ENCODE measurements at regions not wholly inside any gene's neighbourhood (a gene's known extent, or its start where the extent isn't known, plus 50 kb on each side); places are given as distances from the start of the nearest gene placed in this dataset.

DNA sequence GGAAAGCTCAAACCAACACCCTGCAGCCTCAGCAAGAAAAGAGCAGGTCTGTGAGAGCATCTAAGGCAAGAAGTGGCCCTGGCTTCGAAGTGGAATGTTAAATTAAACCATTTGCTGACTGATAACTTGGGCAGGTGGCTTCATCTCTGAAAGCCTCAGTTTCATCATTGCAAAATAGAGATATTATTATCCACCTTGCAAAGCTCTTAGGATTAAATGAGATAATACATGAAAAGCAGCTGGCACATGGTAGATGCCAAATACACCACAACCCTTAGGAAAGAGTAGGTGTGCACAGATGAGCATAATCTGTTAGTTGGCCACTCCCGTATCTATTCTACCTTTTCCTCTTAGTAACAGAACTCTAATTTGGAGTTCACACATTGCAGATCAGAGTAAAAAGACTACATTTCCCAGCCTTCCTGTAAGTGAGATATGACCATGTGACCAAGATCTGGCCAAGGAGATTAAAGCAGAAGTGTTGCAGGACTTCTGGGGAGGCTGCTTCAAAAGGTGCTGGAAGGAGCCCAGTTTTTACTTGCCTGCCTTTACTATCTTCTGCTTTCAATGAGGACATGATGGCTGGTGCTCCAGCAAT is 288.7 kb downstream of the SOX9 start:
- DNase-seq (ENCODE audit: low spot score), result no peak

DNA sequence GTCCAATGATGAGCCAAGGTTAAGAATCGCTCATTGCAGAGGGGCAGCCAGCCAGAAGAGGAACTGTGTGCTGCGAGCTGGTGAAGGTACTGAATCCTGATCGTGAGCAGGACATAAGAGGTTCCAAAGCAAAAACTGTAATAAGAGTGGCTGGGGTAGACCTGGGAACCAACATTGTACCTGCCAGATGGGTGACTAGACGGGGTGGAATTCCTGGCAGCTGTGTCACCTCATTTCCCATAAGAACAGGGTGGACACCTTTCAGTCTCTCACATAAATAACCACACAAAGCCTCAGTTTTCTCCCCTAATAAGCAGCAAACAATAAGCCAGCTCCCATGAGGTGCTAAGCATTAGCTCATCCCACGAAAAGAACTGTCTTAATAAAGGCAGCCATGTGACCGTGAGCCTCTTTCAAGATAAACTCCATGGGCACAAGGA is 290.3 kb downstream of the SOX9 start:
- no peak for DNase-seq (ENCODE audit: low spot score)

DNA sequence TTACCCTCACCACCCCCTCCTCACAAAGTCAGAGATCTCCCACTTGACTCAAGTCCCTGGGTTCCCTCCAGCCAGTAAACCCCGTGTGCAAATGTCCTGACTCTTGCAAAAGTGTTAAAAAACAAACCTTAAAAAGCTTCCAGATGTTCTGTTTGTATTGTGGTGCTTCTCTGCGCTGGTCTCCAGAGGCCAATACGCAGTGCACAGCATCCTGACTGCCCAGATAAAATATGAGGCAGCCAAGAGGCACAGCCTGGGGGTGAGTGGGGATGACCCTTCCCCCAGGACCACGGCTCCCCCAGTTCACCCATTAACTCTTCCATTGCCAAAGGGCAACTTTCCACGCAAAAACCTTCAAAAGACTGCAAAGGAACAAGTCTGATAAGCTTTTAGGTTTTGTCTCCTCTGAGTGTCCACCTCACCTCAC is 291.8 kb downstream of the SOX9 start:
- DNase-seq (ENCODE audit: low spot score), result no peak

DNA sequence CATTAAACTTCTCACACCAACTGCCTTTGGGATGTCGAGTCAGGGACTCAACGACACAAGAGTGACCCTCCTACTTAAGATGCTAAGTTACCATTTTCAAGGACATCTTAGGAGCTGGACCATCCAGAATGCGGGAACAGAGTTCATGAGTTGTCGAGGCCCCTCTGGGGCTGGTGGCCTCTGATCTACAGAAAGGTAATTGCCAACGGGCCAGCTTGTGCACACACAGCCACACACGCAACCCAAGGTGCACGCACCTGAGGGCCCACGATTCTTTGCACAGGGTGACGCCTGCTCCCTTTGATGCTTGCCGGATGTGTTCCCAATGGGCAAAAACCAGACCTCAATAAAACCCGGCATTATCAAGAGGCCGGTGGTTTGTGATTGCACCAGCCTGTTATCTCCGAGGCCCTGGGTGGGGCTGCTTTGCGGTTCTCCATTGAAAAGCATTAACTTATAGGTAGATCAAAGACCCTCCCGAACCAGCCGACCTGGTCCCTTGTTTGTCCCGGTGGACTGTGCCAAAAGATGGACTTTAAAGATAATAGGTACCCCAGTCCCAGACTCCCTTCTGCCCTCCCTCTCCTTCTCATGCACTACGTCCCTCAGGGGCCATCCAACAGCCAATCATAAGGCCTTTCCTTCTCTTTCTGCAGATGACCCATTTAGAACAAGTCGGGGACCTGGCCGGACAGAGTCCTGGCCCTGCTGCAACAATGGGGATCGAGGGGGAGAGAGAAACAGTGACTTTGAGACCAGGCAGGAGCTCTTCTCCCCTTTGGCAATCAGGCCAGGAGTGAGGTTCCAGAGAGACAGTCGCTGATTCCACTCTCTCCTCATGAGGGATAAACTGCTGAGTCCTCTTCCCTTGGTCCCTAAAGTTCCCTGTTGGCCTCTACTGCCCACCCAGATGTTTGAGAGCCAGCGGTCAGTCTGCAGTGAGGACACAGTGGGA is 292.5 kb downstream of the SOX9 start:
- no peak for DNase-seq (ENCODE audit: low spot score)

DNA sequence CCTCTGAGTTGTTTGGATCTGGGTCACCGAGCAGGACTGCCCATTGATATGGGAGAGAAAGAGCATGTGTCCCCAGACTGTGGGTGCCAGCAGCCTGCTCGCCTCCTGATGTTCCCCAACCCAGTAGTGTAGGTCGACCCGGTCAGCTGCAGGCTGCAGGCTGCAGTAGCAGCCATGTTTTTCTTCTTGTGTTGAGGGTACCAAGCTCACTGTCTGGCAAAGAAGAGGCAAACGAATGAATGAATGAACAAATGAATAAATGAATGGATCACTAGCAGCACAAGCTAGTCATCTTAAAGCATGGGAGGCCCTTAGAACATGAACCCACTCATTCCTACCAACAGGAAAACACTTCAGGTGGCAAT is 293.2 kb downstream of the SOX9 start:
- no peak for DNase-seq (ENCODE audit: low spot score)

DNA sequence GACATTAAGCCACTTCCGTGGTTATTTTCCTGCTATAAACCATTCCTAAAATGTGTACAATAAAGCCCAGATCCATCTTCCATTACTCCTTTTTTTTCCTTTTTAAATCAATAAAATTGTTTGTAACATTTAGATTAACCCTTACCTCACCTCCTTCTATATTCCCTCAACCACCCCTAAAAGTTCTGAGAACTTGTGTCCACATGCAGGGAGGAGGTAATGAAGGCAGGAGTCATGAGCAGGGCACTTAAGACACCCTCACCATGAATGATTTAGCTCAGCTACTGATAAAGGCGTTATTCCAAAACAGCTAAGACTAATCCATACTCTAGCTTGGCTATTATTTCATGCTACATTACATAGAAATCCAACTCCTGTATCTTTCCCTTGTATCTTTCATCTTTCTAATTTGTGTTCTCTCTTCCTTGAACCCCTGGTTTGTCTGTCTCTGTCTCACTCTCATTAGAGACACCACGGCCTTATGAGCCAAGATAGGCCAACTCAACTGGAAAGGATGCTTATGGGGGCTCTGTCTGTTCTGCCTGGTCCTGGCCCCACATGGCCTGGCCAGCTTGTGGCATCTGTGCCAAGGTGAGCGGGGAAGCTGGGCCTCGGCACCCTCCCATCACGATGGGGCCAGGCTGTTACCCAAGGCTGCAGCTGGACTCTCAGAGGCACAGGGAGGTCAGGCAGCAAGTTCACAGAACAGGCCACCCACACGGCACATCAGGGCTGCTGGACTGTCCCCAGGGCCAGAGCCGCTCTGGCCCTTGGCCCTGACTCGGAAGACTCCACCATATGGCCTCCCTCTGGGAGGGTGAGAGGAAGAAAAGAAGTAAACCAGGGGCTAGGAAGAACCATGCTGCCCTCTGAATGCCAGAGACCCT is 294.4 kb downstream of the SOX9 start:
- no peak for DNase-seq (ENCODE audit: low spot score)

DNA sequence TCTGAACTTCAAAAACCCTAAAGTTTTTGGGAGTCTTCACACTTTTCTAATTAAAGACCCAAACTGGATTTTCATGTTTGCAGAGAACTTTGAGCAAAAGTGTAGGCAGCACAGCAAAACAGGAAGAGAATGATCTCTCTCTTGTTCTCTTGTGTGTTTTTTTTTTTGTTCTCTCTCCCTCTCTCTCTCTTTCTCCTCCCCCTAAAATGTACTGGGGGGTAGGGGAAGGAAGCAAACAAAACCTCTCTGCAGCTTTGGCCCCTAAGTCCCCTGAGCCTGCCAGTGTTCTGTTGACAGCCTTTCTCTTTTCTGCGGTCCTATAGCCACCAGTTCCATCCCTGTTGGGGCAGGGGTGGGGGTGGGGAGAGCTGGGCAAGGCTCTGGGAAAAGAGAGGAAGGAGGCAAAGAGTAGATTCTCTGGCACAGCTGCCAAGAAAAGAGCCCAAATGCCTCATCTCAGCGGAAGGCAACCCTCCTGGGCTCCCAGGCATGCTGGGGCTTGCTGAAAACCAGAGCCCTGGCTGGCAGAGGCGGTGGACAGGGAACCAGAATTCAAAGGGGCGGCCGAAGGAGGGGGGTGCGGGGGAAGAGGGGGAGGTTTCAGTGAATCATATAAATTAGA is 295.3 kb downstream of the SOX9 start:
- no peak for DNase-seq (ENCODE audit: low spot score)

DNA sequence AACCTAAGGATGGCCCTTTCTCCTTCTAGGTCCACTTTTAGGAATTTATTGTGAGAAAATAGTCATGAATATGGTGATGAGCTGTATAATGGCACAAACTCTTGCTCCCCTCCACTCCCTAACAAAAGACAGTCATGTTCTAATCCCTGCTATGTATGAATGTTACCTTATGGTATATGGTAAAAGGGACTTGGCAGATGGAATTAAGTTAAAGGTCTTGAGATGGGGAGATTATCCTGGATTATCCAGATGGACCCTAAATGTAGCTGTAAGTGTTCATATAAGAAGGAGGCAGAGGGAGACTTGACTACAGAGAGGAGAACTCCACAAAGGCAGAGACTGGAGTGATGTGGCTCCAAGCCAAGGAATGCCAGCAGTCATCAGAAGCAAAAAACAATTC is 296.1 kb downstream of the SOX9 start:
- no peak for DNase-seq (ENCODE audit: low spot score)

DNA sequence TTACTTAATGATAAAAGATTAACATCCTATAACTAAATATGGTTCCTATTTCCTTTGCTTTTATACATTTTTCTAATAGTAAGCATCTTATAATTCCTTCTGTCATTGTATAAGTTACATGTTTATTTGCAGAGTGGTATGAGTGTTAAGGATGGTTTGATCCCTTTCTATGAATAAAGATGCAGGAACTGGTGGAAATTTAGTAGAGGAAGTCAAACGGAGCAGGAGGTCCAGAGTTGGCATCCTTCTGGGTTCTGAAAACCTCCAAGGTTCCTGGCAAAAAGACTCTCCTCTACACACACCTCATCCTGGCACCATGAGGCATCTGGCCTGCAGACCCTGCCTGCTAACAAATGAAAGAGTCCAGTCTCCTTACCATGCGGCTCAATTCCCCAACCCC is 296.8 kb downstream of the SOX9 start:
- DNase-seq (ENCODE audit: low spot score), result no peak

DNA sequence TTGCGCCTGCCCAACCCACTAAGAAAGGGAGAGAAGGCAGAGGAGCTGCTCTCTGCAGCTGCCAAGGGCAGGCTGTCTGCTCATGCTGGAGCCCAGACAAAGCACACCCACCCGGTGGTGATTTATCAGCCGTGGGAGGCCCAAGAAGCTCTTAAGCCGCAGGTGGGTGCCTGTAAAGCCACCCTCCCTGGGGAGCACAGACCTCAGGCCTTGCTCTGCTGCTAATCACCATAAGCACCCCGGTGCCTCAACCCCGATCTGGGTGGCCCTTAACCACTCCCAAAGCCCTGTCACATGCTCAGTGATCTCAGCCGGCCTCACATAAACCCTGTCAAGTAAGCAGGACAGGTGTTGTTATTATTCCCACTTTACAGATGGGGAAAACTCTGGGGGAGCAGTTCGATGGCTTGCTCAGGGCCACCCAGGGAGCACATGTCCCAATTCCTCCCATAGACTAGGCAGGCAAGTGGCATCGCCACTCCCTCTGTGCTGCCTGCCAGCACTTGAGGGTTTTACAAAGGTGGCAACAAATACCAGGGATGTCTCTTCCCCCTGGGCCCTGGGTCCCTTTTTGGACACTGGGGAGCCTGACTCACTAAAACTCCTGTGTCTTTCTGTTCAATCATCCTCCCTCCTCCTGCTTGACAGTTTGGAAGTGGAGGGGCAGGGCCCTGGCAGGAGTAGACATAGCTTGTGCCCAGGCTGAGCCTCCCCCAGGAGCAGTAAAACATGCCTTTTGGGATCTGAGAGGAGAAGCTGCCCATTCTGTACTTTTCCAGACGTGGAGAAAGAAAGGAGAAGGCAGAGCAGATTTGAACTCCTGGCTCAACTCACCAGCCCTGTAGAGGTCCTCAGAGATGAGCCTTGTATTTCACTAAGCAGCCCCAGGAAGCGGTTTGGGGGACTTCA is 299.3 kb downstream of the SOX9 start:
- DNase-seq (ENCODE audit: low spot score), result no peak

DNA sequence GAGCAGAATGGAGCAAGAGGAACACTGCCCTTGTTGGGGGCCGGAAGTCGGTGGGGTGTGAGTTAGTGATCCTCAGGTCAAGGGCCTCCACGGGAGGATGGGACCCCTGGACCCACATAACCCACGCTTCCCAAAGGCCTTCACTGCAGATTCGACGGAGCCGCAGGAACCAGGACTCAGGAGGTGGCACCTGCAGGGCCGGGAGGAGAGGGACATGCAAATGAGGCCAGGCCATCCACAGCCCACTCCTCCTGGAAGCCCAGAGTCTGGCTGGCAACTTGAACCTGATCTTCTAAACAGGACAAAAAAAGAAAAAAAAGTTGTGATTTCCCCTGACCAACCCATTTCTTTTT is 299.9 kb downstream of the SOX9 start:
- no peak for DNase-seq (ENCODE audit: low spot score)

DNA sequence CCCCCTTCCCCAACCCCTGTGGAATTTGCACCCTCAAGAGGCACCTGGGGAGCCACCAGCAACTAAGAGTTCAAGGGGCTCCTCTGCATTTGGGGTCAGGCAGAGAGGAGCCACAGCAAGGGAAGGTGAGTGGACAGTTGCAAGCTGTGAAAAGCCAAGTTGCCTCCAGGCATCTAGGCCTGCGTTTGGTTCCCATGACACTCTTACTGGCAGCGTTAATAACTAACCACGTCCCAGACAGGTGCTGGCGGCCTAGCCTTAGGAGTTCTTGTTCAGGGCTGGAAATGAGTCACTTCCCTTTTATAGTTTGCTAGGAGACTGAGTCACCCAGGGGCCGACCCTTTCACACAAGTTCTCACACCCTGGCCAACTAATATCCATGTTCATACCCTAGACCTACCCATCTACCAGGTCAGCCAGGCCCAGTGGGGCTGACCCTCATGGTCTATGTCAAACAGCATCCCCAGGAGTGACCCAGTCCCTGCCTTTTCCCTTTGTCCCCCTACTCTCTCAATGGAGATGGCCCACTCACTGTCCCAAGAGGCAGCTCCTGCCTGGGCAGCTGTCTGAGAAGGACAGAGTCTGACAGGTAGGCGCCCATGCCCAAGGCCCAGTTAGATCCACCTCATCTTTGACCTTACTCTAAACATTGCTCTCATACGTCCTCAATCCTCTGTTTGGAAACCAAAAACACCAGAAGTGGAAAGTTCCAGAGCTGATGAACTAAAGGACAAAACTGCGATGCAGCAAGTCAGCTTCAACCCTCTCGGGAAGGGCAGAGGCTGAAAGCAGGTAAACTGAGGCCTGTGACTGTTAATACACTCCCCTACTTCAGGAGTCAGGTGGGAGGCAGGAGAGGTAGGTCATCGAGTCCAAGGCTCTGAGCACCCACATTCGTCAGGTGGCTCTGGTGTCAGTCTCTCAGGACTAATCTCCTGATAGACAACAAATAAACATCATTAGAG is 300.6 kb downstream of the SOX9 start:
- peak; percentile 98 for DNase-seq (ENCODE audit: low spot score)

DNA sequence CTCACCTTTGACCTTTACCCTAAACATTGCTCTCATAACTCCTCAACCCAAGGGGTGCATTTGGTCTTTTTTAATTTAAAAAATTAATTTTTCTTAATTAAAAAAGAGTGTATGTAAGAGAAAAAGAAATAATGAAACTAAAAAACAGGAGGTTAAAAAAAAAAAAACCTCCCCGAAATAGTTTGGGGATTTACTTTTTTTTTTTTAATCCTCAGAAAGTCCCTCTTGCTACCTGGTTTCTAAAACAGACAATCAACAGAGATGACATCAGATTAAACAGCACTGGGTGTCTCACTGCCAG is 301.3 kb downstream of the SOX9 start:
- DNase-seq (ENCODE audit: low spot score), result no peak

DNA sequence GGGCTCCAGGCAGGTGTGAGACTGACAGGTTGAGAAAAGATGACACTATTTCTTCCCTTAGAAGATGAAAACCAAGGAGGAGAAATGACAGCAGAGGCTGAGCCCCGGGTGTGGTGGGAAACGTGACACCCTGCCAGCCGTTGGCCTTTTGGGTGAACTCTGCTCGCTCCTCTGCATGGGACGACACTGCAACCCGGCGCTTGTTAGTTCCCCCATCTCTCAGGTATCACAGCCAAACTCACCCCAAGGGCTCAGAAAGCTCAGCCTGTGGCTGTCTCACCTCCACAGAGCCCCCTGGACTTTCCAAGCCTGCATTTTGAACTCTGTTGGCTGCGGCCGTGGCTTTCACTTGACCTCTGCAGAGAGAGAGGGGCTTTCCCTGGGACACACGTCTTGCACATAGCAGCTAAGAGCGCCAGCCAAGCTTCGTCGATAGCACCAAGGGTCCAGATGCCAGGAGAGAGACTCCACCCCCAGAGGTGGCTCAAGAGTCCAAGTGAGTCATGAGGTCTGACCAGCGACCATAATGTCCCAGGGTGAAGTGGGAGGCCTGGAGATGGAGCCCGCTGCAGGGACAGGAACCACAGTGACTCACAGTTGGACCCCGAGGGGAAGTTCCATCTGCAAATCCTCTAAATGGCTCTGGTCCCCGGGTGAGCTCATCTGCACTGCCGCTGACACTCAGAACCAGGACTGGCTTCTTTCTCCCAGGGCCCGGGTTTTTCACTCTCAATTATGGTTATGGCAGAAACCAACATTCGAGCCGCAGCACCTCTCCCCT is 301.9 kb downstream of the SOX9 start:
- peak; percentile 61 for DNase-seq (ENCODE audit: low spot score)

DNA sequence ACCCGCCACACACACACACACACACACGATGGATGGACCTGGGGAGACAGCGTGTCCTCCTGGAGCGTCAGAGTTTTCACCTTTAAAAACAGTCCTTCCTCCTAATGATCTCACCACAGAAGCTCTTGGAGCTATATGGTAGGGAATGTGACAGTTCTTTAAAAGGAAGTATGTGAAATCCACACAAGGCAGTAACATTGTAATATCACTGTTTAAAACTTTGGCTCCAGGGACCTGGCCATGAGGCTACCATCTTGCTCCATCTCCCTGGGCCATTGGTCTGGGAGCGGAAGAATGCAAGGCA is 302.4 kb downstream of the SOX9 start:
- DNase-seq (ENCODE audit: low spot score), result no peak

DNA sequence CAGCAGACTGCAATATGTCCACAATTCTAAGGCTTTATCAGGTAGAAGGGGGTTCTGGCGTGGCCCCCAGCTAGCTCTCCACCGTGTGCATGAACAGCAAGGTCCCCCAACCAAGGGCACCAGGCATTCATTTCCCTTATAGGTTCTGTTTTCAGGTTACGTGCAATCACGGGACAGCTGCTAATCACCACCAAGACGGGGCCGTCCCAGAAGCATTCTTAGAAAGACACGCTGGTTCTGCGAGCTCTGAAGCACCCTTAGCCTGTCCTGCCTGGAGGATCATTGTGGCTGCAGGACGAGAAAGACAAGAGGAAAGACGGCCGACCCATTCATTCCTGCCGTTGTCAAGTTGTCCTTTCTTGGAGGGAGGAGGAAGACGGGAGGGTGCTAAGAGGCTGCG is 302.9 kb downstream of the SOX9 start:
- DNase-seq (ENCODE audit: low spot score), result no peak

DNA sequence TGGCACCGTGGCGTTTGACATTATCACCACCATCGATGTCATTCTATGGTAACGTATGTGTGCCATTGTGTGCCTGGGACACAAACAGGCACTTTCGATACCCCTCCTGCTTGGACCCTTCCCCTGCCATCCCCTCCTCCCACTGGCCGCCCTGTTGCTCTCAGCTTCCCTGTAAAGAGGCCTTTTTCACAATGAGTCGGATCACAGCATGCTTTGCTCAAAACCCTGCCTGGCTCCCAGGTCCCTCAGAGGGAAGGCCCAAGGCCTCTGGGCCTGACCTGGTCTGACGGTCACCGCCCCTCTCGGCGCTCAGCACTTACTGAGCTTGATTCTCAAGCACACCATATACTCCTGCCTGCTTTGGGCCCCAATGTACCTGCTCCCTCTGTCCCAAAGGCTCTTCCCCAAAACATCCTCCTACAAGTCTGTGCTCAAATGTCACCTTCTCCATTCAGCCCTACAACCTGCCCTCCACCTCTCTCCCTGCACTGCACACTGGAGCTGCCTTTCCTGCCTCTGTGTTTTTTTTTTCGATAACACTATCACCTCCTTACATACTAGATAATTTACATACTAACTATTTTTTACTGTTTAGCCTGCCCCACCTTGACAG is 303.8 kb downstream of the SOX9 start:
- DNase-seq (ENCODE audit: low spot score), result no peak

DNA sequence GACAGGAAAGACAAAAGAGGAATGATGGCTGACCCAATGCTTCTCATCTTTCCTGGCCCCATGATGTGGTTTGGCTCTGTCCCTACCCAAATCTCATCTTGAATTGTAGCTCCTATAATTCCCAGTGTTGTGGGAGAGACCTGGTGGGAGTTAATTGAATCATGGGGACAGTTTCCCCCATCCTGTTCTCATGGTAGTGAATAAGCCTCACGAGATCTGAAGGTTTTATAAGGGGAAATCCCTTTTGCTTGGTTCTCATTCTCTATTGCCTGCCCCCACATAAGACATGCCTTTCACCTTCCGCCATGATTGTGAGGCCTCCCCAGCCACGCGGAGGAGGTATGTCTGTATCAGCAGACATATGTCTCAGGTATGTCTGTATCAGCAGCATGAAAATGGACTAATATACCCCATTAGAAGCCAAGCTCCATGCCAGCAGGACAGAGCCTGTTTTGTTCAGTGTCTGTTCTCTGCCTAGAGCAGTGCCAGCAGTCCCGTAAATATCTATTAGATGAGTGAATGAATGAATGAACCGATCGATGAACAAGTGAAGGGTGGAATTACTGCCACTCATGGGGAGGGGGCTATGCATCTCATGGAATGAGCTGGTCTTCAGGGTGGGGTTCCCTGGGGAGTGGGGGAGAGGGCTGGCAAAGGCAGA is 304.4 kb downstream of the SOX9 start:
- DNase-seq (ENCODE audit: low spot score), result no peak

DNA sequence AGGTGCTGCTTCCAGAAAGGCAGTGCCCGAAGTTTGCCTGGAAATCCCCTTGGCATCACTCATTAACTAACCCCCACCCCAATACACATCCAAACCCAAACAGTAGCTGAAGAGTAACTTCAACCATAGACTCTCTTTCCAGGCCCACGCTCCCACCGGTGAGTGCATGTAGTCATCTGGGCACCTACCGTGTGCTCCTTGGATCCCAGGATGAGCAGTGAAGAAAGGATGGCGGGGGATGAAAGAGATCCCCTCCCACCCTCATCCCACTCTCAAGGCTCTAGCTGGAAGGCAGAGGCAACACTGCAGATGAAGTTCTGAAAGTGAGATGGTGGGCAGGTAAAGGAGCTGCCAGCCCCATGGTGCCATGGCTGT is 305.0 kb downstream of the SOX9 start:
- DNase-seq (ENCODE audit: low spot score), result no peak
